ENCODE measurements at regions not wholly inside any gene's neighbourhood (a gene's known extent, or its start where the extent isn't known, plus 50 kb on each side); places are given as distances from the start of the nearest gene placed in this dataset.
"Not testable (repeated sequence)": the region's sequence is repeated elsewhere in the genome, so short reads cannot be mapped to it uniquely, and the experiment has no call there.

- no peak for TF ChIP-seq CTCF (IDR thresholded peaks at IDR 0.05)
- Mint-ChIP-seq H3K27me3 (ENCODE audit: low read depth, poor library complexity) (no peaks in the 10 kb centered on the region), H3K4me3 (no peak overlapping the region), H3K9me3 (peaks cover 8% of the 10 kb centered on the region), H3K4me1 (peaks cover 12% of the 10 kb centered on the region), H3K27ac (no peak overlapping the region), H3K36me3 (ENCODE audit: low read depth) (peaks cover 1% of the 10 kb centered on the region)
- DNase-seq: no peak
Measured at GRCh38 chr14:53714495-53715192, 242.0 kb downstream of the BMP4 start.

- H3K9me3 Mint-ChIP-seq; H3K27ac Mint-ChIP-seq; H3K27me3 Mint-ChIP-seq (ENCODE audit: low read depth, poor library complexity); H3K36me3 Mint-ChIP-seq (ENCODE audit: low read depth); H3K4me3 Mint-ChIP-seq; DNase-seq: not testable (repeated sequence)
- peaks cover 12% of the 10 kb centered on the region for H3K4me1 Mint-ChIP-seq
Measured at GRCh38 chr14:53712901-53713300, 243.7 kb downstream of the BMP4 start.

- no peaks in the 10 kb centered on the region for H3K36me3 Mint-ChIP-seq (ENCODE audit: low read depth)
Measured at GRCh38 chr14:53711205-53711604, 245.4 kb downstream of the BMP4 start.

GRCh38 chr14:53710615-53711014 lies 246.0 kb downstream of the BMP4 start:
- no peak overlapping the region for H3K4me3 Mint-ChIP-seq
- H3K27ac Mint-ChIP-seq: no peak overlapping the region
- H3K9me3 Mint-ChIP-seq: no peaks in the 10 kb centered on the region
- H3K27me3 Mint-ChIP-seq (ENCODE audit: low read depth, poor library complexity): peaks cover 7% of the 10 kb centered on the region
- no peak for DNase-seq
- TF ChIP-seq CTCF (IDR thresholded peaks at IDR 0.05): no peak
- peaks cover 12% of the 10 kb centered on the region for H3K4me1 Mint-ChIP-seq
- no peaks in the 10 kb centered on the region for H3K36me3 Mint-ChIP-seq (ENCODE audit: low read depth)

More at GRCh38 chr14:53711205-53711604, 245.4 kb downstream of the BMP4 start:
- Mint-ChIP-seq H3K9me3 (no peaks in the 10 kb centered on the region), H3K27ac (no peak overlapping the region), H3K4me3 (no peak overlapping the region), H3K4me1 (peaks cover 7% of the 10 kb centered on the region), H3K27me3 (ENCODE audit: low read depth, poor library complexity) (peaks cover 7% of the 10 kb centered on the region)
- DNase-seq: no peak
- TF ChIP-seq CTCF (IDR thresholded peaks at IDR 0.05): no peak

- DNase-seq: no peak
- no peak overlapping the region for H3K4me3 Mint-ChIP-seq
- TF ChIP-seq CTCF (IDR thresholded peaks at IDR 0.05): no peak
- no peaks in the 10 kb centered on the region for H3K36me3 Mint-ChIP-seq (ENCODE audit: low read depth)
- H3K27me3 Mint-ChIP-seq (ENCODE audit: low read depth, poor library complexity): peaks cover 7% of the 10 kb centered on the region
- peaks cover 13% of the 10 kb centered on the region for H3K4me1 Mint-ChIP-seq
- H3K9me3 Mint-ChIP-seq: no peaks in the 10 kb centered on the region
- no peak overlapping the region for H3K27ac Mint-ChIP-seq
Measured at GRCh38 chr14:53709381-53709780, 247.2 kb downstream of the BMP4 start.

- Mint-ChIP-seq H3K9me3 (no peaks in the 10 kb centered on the region), H3K36me3 (ENCODE audit: low read depth) (no peaks in the 10 kb centered on the region), H3K27me3 (ENCODE audit: low read depth, poor library complexity) (peaks cover 6% of the 10 kb centered on the region), H3K4me1 (peaks cover 14% of the 10 kb centered on the region), H3K27ac (no peak overlapping the region), H3K4me3 (no peak overlapping the region)
- no peak for TF ChIP-seq CTCF (IDR thresholded peaks at IDR 0.05)
- no peak for DNase-seq
Measured at GRCh38 chr14:53703457-53703856, 253.2 kb downstream of the BMP4 start.
